ENCODE measurements at regions not wholly inside any gene's neighbourhood (a gene's known extent, or its start where the extent isn't known, plus 50 kb on each side); places are given as distances from the start of the nearest gene placed in this dataset.
"Not testable (repeated sequence)": the region's sequence is repeated elsewhere in the genome, so short reads cannot be mapped to it uniquely, and the experiment has no call there.

DNA sequence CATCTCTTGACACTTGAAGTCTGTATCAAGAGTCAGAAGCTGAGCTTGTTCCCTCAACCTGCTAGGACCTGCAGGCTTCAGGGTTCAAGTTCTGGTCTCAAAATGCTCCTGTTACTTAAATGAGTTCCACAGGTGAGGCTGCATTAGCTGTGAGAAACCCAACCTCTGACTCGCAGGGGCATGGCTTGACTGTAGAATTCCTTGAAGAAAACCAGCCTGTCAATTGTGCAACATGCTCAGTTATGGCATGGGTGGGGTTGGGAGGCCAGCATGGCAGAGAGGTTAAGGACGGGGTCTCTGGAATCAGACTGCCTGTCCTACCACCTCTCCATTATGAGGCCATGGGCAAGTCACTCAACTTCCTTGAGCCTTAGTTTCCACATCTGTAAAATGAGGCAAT is 235.8 kb downstream of the EN1 start:
- DNase-seq = no peak

DNA sequence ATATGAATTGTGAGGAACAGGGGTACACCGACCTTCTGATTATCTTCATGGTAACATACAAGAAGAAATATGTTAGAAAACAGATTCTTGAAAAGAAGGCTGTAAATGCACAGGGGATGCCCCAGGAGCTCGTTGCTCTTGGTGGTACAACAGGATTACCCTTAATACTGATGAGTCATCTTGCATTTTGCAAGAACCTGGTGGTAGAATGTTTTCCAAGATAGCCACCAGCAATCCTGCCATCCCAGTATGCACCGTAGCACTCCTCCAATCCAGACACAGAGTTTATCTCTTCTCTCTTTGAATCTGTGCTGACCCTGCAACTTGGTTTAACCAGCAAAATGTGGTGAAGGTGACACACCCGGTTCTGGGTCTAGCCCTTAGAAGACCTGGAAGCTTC is 238.3 kb downstream of the EN1 start:
- DNase-seq = no peak

DNA sequence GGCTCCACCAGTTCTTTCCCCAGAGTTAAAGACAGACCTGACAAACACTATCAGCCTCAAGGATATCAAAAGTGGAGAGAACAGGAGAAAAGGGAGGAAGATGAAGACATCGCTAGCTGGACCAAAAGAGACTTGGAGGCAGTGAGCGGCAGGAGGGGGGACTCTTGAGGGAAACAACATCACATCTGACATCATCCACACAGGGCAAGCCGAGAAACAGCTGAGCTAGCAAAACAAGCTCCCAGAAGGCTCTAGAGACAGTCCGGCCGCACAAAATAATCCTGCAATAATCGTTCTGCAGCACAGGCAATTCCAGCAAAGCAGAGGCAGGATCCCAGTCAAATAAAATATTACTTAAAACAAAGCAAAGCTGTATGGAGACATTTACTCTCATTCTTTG is 239.8 kb downstream of the EN1 start:
- no peak for DNase-seq

GRCh38 chr2:118604811-118605210 is 242.6 kb downstream of the EN1 start:
- DNase-seq = no peak

GRCh38 chr2:118604371-118604770 is 243.1 kb downstream of the EN1 start:
- no peak for DNase-seq

GRCh38 chr2:118599141-118599540 is 248.3 kb downstream of the EN1 start:
- DNase-seq = no peak

- no peak for DNase-seq
Measured at GRCh38 chr2:118596620-118597019, 250.8 kb downstream of the EN1 start.

GRCh38 chr2:118593257-118593656 is 254.2 kb downstream of the EN1 start:
- no peak for DNase-seq

DNA sequence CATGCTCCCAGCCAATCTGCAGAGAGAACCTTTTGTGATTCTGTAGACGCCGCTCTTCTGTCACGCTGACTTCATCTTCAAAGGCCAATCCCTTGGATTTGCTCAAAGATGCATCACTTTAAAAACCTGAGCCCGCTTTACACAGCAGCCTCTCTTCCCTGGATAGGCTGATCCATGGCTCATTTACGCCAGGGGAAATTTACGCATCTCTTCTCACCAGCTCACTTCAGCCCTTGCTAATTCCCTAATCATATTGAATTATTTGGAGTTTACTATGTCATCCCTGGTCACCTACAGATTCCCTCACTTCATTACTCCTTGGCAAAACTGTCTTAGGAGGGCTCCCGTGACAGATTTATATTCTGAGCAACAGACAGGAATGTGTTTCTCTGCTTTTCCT is 256.2 kb downstream of the EN1 start:
- DNase-seq = no peak

GRCh38 chr2:118589721-118590120 is 257.7 kb downstream of the EN1 start:
- no peak for DNase-seq

GRCh38 chr2:118588850-118589249 is 258.6 kb downstream of the EN1 start:
- DNase-seq = no peak

DNA sequence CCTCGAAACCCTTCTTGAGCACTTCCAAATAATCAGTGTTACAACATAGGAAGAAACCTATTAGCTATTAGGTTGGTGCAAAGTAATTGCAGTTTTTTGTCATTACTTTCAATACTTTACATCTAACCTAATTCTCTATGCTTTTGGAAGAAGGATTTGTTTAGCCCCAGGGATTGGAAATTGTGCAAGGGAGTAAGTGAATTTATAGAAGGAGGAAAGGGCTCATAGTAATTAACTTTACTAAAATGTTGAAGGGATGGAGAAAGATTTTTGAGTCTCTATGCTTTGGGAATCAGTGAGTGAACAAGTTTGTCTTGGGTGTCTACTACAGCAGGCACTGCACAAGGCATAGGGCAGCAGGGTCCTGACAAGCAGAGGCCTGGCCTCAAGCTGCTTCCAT is 261.1 kb downstream of the EN1 start:
- no peak for DNase-seq

DNA sequence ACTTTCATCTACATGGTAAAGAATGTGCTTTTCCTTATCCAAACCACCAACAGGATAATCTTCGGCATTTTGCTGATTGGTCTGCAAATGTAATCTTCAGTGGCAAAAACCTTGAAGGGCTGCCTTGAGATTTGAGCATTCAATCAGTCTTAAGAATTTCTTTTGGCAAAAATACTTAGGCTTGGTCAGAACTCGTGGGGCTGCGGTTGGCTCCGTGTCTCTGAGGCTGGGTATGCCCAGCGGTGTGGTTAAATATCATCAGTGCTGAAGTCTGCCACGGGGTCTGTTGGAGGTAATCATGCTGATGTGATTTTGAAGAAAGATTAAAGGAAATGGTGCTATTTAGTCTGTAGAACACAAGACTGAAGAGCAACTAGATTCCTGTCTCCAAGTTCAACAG is 262.6 kb downstream of the EN1 start:
- DNase-seq = no peak

DNA sequence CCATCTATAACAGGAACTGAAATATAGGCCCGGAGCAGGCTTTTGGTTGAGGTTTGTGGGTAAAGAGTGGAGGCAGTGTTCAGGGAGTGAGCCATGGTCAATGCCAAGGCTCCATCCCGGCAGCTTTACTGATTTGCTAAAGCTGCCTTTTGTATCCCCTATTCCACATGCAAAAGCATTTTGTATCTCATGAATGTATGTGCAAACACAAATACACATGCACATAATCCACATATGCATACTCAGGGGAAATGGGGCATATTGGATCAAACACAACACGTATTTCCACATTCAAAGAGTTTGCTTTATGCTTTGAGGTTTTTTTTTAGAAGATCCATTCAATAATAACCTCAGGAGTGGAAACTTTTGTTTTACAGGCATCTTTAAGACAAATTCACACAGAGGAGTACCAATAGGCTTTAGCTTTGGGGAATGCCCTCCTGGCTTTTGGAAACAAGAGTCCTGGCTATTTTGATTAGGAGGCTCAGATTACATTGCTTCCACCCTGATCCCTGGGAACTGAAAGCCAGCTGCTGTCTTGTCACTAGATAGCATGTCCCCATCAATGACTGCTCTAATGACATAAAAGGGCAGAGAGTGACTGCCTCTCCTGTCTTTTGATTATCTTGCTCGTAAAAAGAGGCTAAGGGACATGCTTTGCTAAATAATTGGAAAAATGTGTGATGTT is 263.2 kb downstream of the EN1 start:
- DNase-seq = no peak

DNA sequence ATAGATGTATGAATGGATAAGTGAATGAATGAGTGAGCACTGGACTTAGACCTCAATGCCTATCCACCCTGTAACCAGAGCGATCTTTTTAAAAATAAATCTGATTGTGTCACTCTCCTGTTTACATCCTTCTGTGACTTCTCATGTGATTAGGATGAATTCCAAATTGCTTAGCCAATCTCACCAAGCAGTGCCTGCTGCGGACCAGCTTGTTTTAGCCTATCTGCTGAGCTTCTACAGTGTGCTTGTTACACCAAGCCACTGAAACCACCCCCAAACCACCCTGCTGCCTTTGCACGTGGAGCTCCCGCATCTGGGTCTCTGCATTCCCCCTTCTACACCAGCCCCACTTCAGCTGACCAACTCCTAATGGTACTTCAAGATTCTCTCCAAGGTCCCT is 265.4 kb downstream of the EN1 start:
- DNase-seq = no peak

DNA sequence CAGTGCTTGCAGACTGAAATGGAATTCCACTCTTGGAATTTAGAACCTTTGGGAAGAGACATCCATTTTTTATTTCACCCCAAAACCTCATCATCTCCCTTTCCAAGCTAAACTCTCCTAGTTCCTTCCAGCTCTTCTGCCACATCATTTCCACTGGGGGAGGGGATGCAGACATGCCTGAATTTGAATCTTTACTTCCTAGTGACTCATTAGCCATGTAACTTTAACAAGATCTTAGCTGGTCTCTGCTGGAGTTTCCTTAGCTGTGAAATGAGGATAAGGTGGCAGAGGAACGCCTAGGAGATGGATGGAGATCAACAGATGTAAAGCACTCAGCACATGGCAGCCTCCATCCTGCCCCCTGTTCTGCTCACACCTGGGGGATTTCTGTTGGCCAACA is 266.8 kb downstream of the EN1 start:
- DNase-seq = no peak

GRCh38 chr2:118580107-118580506 is 267.3 kb downstream of the EN1 start:
- no peak for DNase-seq

DNA sequence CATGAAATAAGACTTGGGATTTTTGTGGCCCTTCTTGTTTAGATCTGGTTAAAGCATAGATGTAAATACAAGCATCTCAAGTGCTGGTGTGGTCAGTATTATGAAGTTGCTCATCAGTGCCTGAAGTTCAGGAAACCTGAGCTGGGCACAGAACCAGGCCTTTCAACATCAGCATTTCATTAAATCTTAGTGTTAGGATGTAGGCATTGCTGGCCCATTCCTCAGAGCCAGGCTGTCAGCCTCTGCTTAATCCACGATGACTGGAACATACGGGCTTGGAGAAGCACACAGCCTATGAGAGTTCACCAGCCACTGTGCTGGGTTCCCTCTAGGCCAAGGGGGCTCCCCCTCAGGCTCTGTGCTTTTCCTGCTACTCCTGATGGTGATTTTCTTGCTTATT is 270.2 kb downstream of the EN1 start:
- no peak for DNase-seq

- no peak for DNase-seq
Measured at GRCh38 chr2:118576109-118576855, 271.2 kb downstream of the EN1 start.

DNA sequence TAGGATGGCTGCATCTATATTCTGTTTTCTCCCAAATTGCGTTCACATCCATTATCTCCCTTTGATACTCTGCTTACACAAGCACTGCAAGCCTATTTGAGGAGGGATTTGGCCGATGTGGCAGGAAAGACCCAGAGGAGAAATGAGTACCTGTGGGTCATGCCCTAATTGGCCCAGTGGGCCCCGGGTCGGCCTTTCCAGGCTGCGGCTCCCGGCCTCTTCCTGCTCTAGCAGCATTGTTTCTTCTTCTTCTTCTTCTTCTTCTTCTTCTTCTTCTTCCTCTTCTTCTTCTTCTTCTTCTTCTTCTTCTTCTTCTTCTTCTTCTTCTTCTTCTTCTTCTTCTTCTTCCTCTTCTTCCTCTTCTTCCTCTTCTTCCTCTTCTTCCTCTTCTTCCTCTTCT is 275.1 kb downstream of the EN1 start:
- DNase-seq = not testable (repeated sequence)

- no peak for DNase-seq
Measured at GRCh38 chr2:118569876-118570535, 277.4 kb downstream of the EN1 start.

DNA sequence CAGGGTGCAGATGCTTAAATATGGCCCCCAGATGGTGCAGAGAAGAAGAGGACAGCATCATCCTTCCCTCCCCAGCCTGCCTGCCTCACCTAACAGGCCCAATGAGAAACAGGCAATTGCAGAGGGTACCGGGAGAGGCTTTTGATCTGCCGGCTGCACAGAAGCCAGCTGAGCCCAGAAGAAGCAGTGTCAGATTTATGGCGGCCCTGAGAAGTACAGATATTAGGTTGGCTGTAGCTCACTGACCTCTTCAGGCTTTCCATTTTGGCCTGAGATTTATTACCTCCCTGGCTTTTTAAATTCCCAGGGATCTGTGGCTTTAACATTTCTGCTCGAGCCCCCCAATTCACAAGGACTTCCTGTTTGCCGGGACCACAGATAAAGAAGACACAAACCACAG is 278.7 kb downstream of the EN1 start:
- DNase-seq = no peak

DNA sequence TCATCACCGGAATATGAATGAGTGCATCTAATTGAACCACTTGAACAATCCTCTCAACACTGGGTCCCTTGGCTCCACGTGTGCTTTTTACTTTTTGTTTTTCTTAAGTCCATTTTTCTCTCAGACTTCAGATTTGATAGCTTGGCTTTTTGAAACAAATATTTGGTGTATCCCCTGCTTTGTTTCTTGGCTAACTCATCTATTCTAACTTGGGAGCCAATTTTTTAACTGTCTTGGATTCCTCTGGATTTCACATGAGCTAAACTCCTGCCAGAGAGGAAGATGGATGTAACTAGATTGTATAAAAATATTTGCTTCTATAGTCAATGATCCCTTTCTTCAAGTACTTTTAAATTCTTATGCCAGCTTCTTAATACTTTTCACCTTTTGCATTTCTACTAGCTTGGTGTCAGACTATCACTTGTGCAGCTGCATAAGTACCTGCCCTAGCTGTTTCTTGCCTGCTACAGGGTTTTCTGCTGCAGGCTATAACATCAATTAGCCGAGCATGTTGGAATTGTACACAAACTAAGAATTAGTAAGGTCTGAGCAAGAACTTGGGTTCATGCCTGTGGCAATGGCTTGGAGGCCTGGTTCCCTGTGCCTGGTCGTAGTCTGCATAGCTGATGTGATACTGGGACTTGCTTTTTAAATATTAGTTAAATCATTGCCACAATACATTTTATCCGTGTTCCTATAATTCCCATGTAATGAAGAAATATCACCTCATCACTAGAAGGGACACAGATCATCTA is 281.5 kb downstream of the EN1 start:
- no peak for DNase-seq

Data from renal pelvis (tissue), 1 donor.